GM21529 (cell line): ENCODE measurements at regions not wholly inside any gene's neighbourhood (a gene's known extent, or its start where the extent isn't known, plus 50 kb on each side); places are given as distances from the start of the nearest gene placed in this dataset.
"Not testable (repeated sequence)": the region's sequence is repeated elsewhere in the genome, so short reads cannot be mapped to it uniquely, and the experiment has no call there.

Source experiments
- ATAC-seq: cut with Tn5 transposase; IDR thresholded peaks from one replicate; pipeline ENCODE4 v1.9.1; 2021; ENCODE audit not compliant: unreplicated experiment

GRCh38 chr11:79668575-79668974 lies 227.7 kb upstream of the TENM4 start:
- no peak for ATAC-seq

- no peak for ATAC-seq
Measured at GRCh38 chr11:79667380-79667779, 226.6 kb upstream of the TENM4 start.

GRCh38 chr11:79663017-79663416 lies 222.2 kb upstream of the TENM4 start:
- no peak for ATAC-seq

GRCh38 chr11:79661373-79661772 lies 220.5 kb upstream of the TENM4 start:
- no peak for ATAC-seq

DNA sequence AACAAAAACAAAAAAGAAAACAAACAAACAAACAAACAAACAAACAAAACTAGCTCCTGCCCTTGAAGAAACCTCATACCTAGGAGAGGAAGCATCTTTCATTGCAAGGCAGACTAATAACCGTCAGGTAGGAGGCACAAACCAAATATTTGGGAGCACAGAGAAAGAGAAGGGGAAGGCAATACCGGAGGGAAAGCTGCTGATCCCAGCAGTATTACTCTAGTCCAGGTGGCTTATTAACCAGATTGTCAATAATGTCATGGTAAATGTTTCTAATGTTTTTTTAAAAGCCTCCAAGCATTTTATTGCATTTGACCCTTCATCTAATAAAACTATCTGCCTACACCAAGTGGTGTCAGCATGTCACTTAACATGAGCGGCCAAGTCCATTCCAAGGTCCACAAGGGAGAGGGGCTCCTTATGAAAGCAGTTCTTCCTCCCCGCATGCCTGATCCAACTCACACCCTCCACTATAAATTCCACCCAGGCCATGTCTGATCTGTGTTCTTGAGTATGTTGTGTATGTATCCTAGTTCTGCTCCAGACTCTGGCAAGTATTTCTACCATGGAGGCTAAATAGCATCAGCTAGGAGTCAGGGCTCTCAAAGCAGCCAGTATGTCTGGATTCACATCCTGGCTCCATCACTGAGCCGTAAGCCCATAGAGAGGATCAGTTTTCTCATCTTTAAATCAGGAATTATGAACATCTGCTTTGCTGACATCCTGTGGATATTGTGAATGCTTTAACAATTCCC lies 208.1 kb upstream of the TENM4 start:
- no peak for ATAC-seq

- ATAC-seq, result no peak
Measured at GRCh38 chr11:79637219-79637618, 196.4 kb upstream of the TENM4 start.

DNA sequence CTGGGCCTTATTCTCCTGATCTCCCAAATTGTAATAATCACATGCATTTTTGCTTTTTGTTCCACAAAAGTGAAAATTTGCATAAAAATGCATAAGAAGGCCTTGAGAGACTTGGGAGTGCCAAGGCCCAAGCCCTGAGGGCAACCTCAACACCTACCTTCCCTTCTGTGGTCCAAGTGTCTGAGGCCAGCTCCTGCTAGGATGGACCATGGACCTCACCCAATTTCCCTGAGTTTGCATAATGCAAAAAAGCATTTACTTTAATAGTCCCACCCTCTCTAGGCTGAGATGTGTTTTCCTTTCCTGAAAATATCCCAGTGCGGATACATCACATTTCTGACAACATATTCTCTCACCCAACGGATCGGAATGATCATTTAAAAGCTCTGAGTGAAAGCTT lies 194.1 kb upstream of the TENM4 start:
- no peak for ATAC-seq

DNA sequence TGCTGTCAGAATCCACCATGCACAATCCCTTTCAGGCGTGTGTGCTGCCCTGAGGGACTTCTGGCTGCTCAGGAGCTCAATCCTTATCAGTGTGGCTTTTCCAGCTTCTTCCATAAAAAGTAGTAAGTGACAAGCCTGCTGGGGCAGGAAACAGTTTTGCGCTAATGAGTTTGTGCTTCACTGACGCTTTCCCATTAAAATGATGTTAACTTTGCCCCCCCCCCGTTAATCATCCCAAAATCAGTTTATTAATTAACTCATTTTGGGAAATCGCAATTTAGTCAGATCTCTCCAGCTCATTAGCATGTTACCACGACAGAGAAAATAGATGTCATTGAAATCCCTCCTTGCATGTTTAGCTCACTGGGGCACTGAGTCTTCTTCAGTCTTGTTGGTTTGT lies 186.5 kb upstream of the TENM4 start:
- ATAC-seq, result no peak

DNA sequence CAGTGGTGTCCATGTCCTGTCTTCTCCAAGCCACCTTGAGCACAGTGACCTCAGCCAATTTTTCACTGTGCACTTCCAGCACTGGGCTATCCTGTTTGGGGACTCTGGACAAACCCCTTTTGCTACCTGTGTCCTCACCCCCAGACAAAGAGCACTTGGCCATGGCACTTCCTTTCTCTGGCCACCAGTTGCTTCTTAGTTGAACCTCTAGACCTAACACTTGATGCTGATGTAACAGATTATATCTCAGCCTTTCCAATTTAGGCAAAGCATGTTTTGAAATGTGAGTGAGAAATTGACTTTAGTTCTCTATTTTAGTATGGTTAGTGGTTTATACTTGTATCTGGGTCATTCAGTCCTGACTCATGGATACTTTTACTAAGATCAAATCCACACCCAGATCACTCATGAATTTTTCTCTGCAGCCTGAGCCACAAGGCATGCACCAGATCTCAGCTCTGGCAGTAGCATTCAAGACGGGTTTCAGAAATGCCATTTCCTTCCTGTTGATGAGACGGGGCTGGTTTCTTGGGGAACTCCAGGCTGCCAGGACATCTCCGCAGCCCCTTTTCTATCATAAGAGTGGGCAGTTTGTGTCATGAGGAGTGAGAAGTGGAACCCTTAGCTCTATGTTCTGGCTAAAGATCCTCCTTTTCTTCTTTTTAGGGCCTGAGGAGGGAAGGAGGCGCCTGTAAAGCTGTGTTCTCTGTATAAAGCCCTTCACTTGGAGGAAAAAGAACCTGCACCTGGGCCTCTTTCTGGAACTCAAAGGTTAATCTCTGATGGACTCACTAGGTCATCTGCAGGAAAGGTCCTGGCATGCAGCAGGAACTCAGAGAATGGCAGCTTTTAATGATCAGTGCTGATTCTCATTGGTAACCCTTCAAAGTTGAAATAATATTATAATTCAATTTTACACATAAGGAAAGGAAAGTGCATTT lies 185.6 kb upstream of the TENM4 start:
- no peak for ATAC-seq

- ATAC-seq, result no peak
Measured at GRCh38 chr11:79623375-79623774, 182.5 kb upstream of the TENM4 start.

GRCh38 chr11:79617561-79617960 lies 176.7 kb upstream of the TENM4 start:
- no peak for ATAC-seq

GRCh38 chr11:79616392-79616851 lies 175.6 kb upstream of the TENM4 start:
- no peak for ATAC-seq

- no peak for ATAC-seq
Measured at GRCh38 chr11:79615425-79615824, 174.6 kb upstream of the TENM4 start.

DNA sequence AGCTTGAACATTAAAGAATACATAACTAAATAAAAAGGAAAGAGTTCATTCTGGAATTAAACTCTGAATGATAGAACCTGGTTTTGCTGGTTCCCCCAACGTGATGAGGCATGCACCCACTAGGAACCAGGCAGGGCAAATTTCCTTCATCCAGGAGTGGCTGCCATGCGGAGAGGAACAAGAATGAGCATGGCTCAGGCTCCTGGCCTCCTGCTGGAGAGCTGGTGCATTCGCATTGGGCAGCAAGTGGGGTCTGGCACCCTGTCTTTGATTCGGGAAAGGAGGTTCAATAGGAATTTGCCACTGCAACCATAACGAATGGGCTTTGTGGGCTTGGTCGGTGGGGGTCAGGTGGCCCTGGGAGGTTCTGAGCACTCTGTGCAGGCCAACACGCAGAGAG lies 169.8 kb upstream of the TENM4 start:
- ATAC-seq, result no peak

DNA sequence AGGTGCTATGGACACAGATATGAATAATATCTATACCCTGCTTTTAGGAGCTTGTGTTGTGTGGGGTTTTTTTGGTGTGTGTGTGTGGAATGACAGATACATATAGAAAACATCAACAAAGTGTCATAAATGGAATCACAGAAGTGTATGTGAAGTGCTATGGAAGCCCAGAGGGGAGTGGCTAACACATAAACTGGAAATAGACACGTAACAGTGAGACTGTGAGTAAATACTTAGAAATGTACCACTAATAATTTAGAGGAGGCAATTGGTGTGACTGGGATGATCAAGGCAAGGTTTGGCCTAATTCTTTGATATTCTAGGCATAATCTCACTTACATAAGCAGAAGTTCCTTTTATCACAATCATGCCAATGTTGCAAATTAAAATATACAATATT lies 169.3 kb upstream of the TENM4 start:
- ATAC-seq, result no peak

DNA sequence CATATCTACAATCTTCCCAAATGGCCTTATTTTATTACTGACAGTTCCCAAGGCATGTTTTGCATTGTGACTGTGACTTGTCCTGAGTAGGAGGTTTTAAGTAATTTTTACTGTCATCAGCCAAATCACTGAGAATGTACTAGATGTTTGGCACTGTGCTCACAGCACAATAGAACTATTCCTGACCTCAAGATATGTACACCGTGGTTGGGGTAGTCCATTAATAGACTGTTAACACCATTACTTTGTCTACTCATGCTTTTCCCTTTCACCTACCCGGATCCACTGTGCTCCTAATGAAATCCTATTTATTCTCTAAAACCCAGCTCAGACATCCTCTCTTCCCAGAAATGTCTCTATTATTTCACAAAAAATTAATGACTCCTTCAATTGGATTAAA lies 168.7 kb upstream of the TENM4 start:
- ATAC-seq, result no peak

DNA sequence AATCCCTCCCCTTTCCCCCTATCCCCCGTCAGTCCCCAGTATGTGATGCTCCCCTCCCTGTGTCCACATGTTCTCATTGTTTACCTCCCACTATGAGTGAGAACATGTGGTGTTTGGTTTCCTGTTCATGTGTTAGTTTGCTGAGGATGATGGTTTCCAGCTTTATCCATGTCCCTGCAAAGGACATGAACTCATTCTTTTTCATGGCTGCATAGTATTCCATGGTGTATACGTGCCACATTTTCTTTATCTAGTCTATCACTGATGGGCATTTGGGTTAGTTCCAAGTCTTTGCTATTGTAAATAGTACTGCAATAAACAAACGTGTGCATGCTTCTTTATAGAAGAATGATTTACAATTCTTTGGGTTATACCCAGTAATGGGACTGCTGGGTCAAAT lies 165.6 kb upstream of the TENM4 start:
- ATAC-seq, result not testable (repeated sequence)

- ATAC-seq, result no peak
Measured at GRCh38 chr11:79600711-79601110, 159.9 kb upstream of the TENM4 start.

GRCh38 chr11:79594834-79595233 lies 154.0 kb upstream of the TENM4 start:
- no peak for ATAC-seq

DNA sequence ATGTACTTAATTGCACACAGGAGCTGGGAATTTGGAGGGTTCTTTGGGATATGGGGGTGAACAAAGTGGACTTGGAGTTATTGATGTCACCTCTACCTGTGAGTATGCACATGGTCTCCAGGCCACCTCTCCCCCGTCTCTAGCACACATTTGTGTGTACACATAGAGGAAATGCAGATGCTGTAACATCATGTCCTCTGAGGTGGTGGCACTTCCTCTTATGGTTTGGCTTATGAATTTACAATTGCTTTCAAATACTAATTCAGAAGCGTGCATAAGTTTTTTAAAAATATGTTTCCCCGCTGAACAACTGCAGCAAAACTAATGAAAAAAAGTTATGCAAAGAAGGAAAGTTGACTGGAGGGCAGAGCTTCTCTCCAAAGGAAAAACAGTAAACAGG lies 152.0 kb upstream of the TENM4 start:
- ATAC-seq, result no peak

GRCh38 chr11:79592406-79592805 lies 151.6 kb upstream of the TENM4 start:
- ATAC-seq, result no peak

GRCh38 chr11:79582434-79582833 lies 141.6 kb upstream of the TENM4 start:
- ATAC-seq, result no peak
